ENCODE measurements at regions not wholly inside any gene's neighbourhood (a gene's known extent, or its start where the extent isn't known, plus 50 kb on each side); places are given as distances from the start of the nearest gene placed in this dataset.

GRCh38 chr2:163375472-163375871 lies 360.3 kb downstream of the FIGN start:
- TF ChIP-seq CTCF (conservative IDR thresholded peaks at IDR 0.05; ENCODE audit: low read length) (no peak), EZH2phosphoT487 (IDR thresholded peaks at IDR 0.05; ENCODE audit: borderline replicate concordance) (no peak)
